ENCODE measurements at regions not wholly inside any gene's neighbourhood (a gene's known extent, or its start where the extent isn't known, plus 50 kb on each side); places are given as distances from the start of the nearest gene placed in this dataset.

GRCh38 chr4:128462103-128462783 is 174.6 kb upstream of the PGRMC2 start:
- TF ChIP-seq, protein P1, sequence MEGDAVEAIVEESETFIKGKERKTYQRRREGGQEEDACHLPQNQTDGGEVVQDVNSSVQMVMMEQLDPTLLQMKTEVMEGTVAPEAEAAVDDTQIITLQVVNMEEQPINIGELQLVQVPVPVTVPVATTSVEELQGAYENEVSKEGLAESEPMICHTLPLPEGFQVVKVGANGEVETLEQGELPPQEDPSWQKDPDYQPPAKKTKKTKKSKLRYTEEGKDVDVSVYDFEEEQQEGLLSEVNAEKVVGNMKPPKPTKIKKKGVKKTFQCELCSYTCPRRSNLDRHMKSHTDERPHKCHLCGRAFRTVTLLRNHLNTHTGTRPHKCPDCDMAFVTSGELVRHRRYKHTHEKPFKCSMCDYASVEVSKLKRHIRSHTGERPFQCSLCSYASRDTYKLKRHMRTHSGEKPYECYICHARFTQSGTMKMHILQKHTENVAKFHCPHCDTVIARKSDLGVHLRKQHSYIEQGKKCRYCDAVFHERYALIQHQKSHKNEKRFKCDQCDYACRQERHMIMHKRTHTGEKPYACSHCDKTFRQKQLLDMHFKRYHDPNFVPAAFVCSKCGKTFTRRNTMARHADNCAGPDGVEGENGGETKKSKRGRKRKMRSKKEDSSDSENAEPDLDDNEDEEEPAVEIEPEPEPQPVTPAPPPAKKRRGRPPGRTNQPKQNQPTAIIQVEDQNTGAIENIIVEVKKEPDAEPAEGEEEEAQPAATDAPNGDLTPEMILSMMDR (IDR thresholded peaks at IDR 0.05; ENCODE audit: low read depth, low read length): no peak
- DNase-seq: no peak
- Histone ChIP-seq H3K27ac (peak overlapping the region; percentile 80), H3K9me3 (ENCODE audit: severe bottlenecking) (peaks cover 3% of the 10 kb centered on the region), H3K4me3 (ENCODE audit: low read depth, low read length) (no peak overlapping the region), H3K27me3 (ENCODE audit: insufficient read depth, low read depth, severe bottlenecking) (no peaks in the 10 kb centered on the region), H3K36me3 (no peaks in the 10 kb centered on the region)

DNA sequence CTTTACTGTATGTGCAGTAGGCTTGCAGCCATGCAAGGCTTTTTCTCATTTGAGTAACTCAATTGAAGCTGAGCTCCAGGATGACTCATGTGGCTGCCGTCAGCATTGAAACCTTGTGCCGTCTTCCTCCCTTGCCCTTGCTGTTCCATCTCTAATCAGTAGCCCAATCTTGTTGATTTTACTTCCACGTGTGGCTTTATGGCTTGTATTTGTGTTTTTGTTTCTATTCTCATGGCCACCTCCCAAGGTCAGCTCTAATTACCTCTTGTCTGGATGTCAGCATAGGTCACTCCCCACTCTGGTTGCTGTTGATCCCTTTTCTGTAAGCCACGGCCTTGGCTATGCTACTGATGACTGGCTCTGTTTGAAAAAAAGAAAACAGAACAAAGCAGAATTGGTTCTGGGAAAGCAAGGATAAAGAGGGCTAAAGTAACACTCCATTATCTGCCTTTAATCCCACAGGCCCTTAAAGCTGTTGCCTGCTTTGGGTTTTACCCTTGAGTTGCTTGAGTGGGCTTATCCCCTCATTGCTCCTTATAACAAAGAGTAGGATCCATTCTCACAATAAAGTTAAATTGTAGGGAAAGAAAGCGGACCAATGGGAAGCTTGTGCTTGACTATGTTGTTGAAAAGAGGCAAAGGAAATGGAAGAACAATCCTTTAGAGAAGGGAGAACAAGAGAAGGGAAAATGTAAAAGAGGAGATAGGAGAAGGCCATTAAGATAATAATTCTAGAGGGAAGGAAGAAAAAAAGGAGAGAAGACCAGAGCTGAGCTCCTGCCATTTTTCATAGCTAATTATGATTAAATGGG is 173.9 kb upstream of the PGRMC2 start:
- no peaks in the 10 kb centered on the region for H3K27me3 ChIP-seq (ENCODE audit: insufficient read depth, low read depth, severe bottlenecking)
- H3K4me3 ChIP-seq (ENCODE audit: low read depth, low read length): peak overlapping the region; percentile 20
- no peaks in the 10 kb centered on the region for H3K36me3 ChIP-seq
- TF ChIP-seq, protein P1 (IDR thresholded peaks at IDR 0.05; ENCODE audit: low read depth, low read length): no peak
- peak; percentile 72 for DNase-seq
- H3K9me3 ChIP-seq (ENCODE audit: severe bottlenecking): peaks cover 3% of the 10 kb centered on the region
- H3K27ac ChIP-seq: peak overlapping the region; percentile 80

DNA sequence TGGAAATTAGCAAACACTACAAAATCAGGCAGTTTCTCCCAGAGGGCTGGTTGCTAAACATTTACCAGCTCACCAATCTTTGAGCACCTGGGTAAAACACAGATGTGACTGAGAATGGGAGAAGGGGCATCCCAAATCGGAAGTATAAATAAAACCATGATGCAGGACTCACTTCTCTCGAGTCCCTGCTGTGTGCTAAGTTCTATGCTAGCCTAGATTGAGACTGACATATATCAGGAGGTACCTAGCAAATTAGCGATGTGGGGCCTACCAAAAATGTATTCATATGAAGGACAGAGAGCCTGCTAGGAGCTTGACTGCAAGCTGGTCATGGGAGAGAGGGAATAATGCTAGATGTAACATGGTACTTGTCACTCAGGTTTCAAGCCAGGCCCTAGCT is 171.9 kb upstream of the PGRMC2 start:
- peaks cover 3% of the 10 kb centered on the region for H3K9me3 ChIP-seq (ENCODE audit: severe bottlenecking)
- DNase-seq: no peak
- H3K4me3 ChIP-seq (ENCODE audit: low read depth, low read length): no peak overlapping the region
- H3K27ac ChIP-seq: no peak overlapping the region
- no peaks in the 10 kb centered on the region for H3K27me3 ChIP-seq (ENCODE audit: insufficient read depth, low read depth, severe bottlenecking)
- TF ChIP-seq, protein P1 (IDR thresholded peaks at IDR 0.05; ENCODE audit: low read depth, low read length): no peak
- H3K36me3 ChIP-seq: no peaks in the 10 kb centered on the region

GRCh38 chr4:128458816-128459215 is 171.2 kb upstream of the PGRMC2 start:
- H3K9me3 ChIP-seq (ENCODE audit: severe bottlenecking): peaks cover 3% of the 10 kb centered on the region
- DNase-seq: no peak
- H3K4me3 ChIP-seq (ENCODE audit: low read depth, low read length): no peak overlapping the region
- no peaks in the 10 kb centered on the region for H3K27me3 ChIP-seq (ENCODE audit: insufficient read depth, low read depth, severe bottlenecking)
- no peaks in the 10 kb centered on the region for H3K36me3 ChIP-seq
- H3K27ac ChIP-seq: no peak overlapping the region
- TF ChIP-seq, protein P1 (IDR thresholded peaks at IDR 0.05; ENCODE audit: low read depth, low read length): no peak

DNA sequence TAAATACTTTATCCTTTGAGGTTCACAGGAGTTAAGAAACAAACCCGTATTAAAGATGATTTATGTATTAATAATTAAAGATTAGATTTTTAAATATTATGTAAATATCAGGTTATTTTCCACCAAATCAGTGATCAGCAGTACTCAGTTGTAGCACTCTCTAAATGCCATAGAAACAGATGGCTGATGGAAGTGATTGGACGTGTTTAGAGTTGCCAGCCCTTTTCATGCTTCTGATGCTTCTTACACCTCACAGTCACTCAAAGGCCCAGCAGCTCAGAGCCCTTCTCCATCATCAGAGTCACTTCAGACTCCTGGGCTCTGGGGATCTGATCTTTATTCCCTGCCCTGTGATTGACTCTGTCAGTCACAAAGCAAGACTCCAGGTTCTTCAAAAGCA is 170.1 kb upstream of the PGRMC2 start:
- H3K27ac ChIP-seq: no peak overlapping the region
- no peaks in the 10 kb centered on the region for H3K36me3 ChIP-seq
- TF ChIP-seq, protein P1 (IDR thresholded peaks at IDR 0.05; ENCODE audit: low read depth, low read length): no peak
- DNase-seq: no peak
- H3K4me3 ChIP-seq (ENCODE audit: low read depth, low read length): no peak overlapping the region
- no peaks in the 10 kb centered on the region for H3K27me3 ChIP-seq (ENCODE audit: insufficient read depth, low read depth, severe bottlenecking)
- H3K9me3 ChIP-seq (ENCODE audit: severe bottlenecking): no peaks in the 10 kb centered on the region
